Activated naive CD4-positive, alpha-beta T cell treated with anti-CD3 and anti-CD28 coated beads, Interleukin-2, amount 10 ng/mL, durations not matched to agents 7 days and 5 days (primary cell): ENCODE measurements at regions not wholly inside any gene's neighbourhood (a gene's known extent, or its start where the extent isn't known, plus 50 kb on each side); places are given as distances from the start of the nearest gene placed in this dataset.
"Not testable (repeated sequence)": the region's sequence is repeated elsewhere in the genome, so short reads cannot be mapped to it uniquely, and the experiment has no call there.

Experiments
- CTCF ChIA-PET: fragments of 350-600 bp; sonication (Branson Sonifier 250); formaldehyde crosslinking; loops from one replicate; lab custom pipeline; 2021; ENCODE audit warnings: antibody characterized with exemption; lab: Charles Lee
- DNase-seq: peaks from one replicate; pipeline ENCODE4 v3.0.0-alpha.2; 2020
- H3K27ac Mint-ChIP-seq: one replicate; pipeline ENCODE4 v1.8.0; 2021; ENCODE audit warnings: mild to moderate bottlenecking, moderate library complexity, mixed read lengths
- H3K27me3 Mint-ChIP-seq: one replicate; pipeline ENCODE4 v1.8.0; 2021; ENCODE audit warnings: mild to moderate bottlenecking, mixed read lengths
- H3K36me3 Mint-ChIP-seq: one replicate; pipeline ENCODE4 v1.8.0; 2021; ENCODE audit warnings: mixed read lengths
- H3K4me1 Mint-ChIP-seq: one replicate; pipeline ENCODE4 v1.8.0; 2021; ENCODE audit warnings: mixed read lengths
- H3K4me3 Mint-ChIP-seq: one replicate; pipeline ENCODE4 v1.8.0; 2021; ENCODE audit warnings: mild to moderate bottlenecking, moderate library complexity, mixed read lengths
- H3K9me3 Mint-ChIP-seq: one replicate; pipeline ENCODE4 v1.8.0; 2021; ENCODE audit warnings: mixed read lengths

DNA sequence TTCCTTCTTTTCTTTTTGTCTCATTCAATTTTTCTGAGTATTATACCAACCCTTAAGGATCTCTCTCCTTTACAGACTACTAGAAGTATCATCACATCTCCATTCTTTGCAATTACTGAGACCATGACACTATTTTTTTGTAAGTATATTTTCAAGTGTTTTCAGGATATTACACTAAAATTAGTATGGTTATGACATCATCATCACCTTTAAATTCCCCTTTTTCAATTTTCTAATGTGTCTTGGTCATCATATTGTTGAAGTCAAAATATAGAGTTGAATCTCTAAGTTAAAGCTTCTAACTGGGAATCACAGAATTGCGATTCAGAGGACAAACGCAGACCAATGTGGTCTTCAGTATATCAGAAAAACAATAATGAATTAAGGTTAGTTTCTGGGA is 1475.1 kb downstream of the OTOL1 start:
- Mint-ChIP-seq H3K27ac (no peak overlapping the region), H3K4me3 (no peak overlapping the region), H3K4me1 (no peaks in the 10 kb centered on the region), H3K9me3 (peaks cover 16% of the 10 kb centered on the region), H3K36me3 (no peaks in the 10 kb centered on the region), H3K27me3 (no peaks in the 10 kb centered on the region)
- DNase-seq = no peak
- CTCF ChIA-PET = no interaction called here

DNA sequence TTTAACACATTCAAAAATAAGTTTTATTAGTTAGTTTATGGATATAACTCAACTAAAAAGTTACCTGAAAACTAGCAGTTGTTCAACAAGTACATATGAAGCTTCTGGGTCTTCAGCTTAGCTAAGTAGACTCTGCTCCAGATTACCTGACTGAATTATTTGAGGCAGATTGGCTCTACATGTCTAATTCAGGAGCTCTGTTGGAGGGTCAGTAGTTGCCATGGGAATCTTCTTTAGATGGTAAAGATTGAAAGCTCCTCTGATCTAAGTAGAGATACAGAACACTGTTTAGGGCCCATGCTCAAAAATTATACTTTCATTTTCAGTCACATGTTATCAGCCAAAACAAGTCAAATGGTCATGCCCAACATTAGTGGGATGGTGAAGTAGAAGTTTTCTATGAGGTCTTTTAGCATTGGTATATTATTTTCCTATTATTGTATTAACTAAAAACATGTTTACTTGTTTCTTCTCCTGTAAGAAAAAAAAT is 1476.9 kb downstream of the OTOL1 start:
- peaks cover 11% of the 10 kb centered on the region for H3K9me3 Mint-ChIP-seq
- DNase-seq = no peak
- H3K4me3 Mint-ChIP-seq = no peak overlapping the region
- no peak overlapping the region for H3K27ac Mint-ChIP-seq
- H3K27me3 Mint-ChIP-seq = no peaks in the 10 kb centered on the region
- H3K36me3 Mint-ChIP-seq = no peaks in the 10 kb centered on the region
- no peaks in the 10 kb centered on the region for H3K4me1 Mint-ChIP-seq
- CTCF ChIA-PET = no interaction called here

DNA sequence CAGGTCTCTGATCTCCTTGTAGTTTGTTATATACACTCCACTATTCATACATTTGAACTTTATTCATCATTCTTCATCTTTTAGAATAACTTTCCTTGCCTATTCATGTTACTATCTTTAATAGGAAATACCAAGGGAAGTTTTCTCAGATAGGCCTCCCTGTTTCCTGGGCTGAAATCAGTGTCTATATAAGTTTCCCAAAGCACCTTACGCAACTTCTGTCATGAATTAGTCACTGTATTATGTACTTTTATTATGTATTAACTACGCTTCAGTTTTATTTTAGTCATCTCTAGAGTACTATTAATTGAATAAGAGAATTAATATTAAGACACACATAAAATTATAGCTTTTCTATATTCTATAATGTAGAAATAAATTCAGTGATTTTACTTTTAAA is 1481.5 kb downstream of the OTOL1 start:
- Mint-ChIP-seq H3K4me3 (no peak overlapping the region), H3K27ac (no peak overlapping the region), H3K4me1 (no peaks in the 10 kb centered on the region), H3K36me3 (no peaks in the 10 kb centered on the region), H3K9me3 (peaks cover 5% of the 10 kb centered on the region), H3K27me3 (no peaks in the 10 kb centered on the region)
- CTCF ChIA-PET = no interaction called here
- DNase-seq = no peak

DNA sequence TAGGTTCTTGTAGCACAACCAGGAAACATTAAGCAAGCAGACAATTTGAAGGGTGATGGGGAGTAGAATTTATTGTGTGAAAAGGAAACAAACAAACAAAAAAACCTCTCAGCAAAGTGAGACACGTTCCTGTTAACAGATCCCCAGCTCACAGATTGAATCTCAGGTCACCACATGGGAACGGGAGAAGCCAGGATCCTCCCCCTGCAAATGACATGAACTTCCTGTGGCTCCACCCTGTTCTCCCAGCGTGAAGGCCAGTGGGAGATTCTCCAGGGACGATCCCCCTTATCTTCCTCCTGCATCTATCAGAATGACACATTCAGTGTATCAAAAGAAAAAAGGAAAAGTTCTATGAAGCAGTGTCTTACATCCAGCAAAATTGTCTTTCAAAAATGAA is 1488.1 kb downstream of the OTOL1 start:
- CTCF ChIA-PET = no interaction called here
- H3K27ac Mint-ChIP-seq = no peak overlapping the region
- H3K27me3 Mint-ChIP-seq = no peaks in the 10 kb centered on the region
- peaks cover 17% of the 10 kb centered on the region for H3K9me3 Mint-ChIP-seq
- no peak overlapping the region for H3K4me3 Mint-ChIP-seq
- DNase-seq = no peak
- H3K36me3 Mint-ChIP-seq = no peaks in the 10 kb centered on the region
- no peaks in the 10 kb centered on the region for H3K4me1 Mint-ChIP-seq

DNA sequence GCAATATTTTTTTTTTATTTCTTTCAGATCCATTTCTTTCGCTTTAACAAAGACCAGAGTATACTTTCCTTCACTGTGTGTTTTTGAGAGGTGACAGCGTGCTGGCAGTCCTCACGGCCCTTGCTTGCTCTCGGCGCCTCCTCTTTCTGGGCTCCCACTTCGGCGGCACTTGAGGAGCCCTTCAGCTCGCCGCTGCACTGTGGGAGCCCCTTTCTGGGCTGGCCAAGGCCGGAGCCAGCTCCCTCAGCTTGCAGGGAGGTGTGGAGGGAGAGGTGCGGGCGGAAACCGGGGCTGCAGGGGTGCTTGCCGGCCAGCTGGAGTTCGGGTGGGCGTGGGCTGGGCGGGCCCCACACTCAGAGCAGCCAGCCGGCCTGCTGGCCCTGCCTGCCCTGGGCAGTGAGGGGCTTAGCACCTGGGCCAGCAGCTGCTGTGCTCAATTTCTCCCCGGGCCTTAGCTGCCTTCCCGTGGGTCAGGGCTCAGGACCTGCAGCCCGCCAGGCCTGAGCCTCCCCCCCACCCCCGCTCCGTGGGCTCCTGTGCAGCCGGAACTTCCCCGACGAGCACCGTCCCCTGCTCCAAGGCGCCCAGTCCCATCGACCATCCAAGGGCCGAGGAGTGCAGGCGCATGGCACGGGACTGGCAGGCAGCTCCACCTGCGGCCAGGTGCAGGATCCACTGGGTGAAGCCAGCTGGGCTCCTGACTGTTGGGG is 1490.6 kb downstream of the OTOL1 start:
- H3K4me3 Mint-ChIP-seq, H3K27ac Mint-ChIP-seq, CTCF ChIA-PET, H3K27me3 Mint-ChIP-seq, H3K36me3 Mint-ChIP-seq, H3K4me1 Mint-ChIP-seq, DNase-seq: not testable (repeated sequence)
- H3K9me3 Mint-ChIP-seq = peaks cover 12% of the 10 kb centered on the region

DNA sequence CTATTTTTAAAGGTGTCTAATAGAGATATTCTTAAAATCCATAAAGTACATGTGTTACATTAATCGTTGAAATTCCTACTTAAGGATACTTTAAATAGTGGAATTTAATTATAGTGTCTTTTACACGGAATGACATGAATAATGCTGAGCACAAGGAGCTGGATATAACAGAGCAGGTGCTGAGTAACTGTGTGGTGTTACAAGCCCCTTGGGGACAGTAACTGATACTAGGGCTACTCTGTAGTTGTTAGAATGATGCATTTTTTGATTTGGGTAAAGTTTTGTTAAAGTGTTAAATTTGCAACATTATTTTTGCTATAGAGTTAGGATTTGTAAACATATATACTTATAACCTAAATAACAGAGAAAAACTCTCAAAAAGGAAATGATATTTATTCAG is 1496.1 kb downstream of the OTOL1 start:
- no peaks in the 10 kb centered on the region for H3K4me1 Mint-ChIP-seq
- CTCF ChIA-PET = no interaction called here
- H3K27me3 Mint-ChIP-seq = no peaks in the 10 kb centered on the region
- no peaks in the 10 kb centered on the region for H3K36me3 Mint-ChIP-seq
- H3K27ac Mint-ChIP-seq = no peak overlapping the region
- no peak for DNase-seq
- H3K4me3 Mint-ChIP-seq = no peak overlapping the region
- peaks cover 21% of the 10 kb centered on the region for H3K9me3 Mint-ChIP-seq

DNA sequence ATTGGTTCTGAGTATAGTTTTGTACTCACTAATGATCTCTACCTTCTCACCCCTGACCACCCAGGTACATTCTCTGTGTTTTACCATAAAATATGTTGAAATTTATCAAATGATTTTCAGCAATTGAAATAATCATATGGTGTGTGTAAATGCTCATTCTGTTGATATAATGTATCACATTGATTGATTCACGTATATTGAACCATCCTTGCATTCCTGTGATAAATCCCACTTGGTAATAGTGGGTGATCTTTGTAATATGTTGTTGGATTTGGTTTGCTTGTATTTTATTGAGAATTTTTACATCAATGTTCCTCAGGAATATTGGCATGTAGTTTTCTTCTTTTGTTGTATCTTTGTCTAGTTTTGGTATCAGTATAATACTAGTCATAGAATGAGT is 1497.6 kb downstream of the OTOL1 start:
- CTCF ChIA-PET = no interaction called here
- peaks cover 15% of the 10 kb centered on the region for H3K9me3 Mint-ChIP-seq

DNA sequence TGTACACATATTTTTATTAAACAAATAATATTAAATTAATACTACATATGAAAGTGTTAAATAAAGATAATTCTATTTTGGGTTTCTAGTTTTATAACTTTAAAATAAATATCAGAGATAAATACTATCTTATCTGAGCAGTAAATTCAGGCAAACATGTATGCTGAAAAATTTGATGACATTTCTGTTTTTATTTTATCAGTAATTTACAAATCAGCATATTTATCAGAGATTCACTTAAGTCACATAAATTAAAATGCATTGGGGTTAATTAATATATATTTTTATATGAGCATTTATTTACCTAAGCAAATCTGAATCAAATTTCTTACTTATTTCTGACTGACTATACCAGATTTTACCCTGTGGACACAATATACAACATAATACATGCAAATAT is 1499.8 kb downstream of the OTOL1 start:
- Mint-ChIP-seq H3K27me3 (no peaks in the 10 kb centered on the region), H3K27ac (no peak overlapping the region), H3K4me3 (no peak overlapping the region), H3K9me3 (peaks cover 15% of the 10 kb centered on the region), H3K36me3 (no peaks in the 10 kb centered on the region), H3K4me1 (no peaks in the 10 kb centered on the region)
- no peak for DNase-seq
- CTCF ChIA-PET = no interaction called here

More for the DNA sequence above, 1497.6 kb downstream of the OTOL1 start:
- Mint-ChIP-seq H3K4me3 (no peak overlapping the region), H3K27me3 (no peaks in the 10 kb centered on the region), H3K36me3 (no peaks in the 10 kb centered on the region), H3K27ac (no peak overlapping the region), H3K4me1 (no peaks in the 10 kb centered on the region)
- DNase-seq = no peak

DNA sequence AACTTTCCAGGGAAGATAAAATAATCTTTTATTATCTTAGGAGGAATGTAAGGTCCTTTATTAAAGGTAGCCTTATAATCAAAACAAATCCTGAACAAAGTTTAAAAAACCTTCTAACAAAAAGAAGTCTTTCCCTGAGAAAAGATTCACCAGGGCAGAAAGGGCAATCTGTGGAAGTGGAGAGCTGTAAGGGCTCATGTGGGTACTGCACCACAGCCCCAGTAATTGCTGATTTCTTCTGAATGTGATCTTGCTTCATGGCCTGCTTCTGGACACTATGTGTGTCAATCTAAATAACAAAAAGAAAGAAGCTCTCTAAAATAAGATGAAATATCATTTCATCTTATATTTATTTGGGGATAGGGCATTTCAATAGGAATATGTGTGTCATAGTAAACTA is 1501.6 kb downstream of the OTOL1 start:
- Mint-ChIP-seq H3K27me3 (no peaks in the 10 kb centered on the region), H3K27ac (no peak overlapping the region), H3K36me3 (no peaks in the 10 kb centered on the region), H3K9me3 (peaks cover 12% of the 10 kb centered on the region), H3K4me1 (no peaks in the 10 kb centered on the region), H3K4me3 (no peak overlapping the region)
- CTCF ChIA-PET = no interaction called here
- DNase-seq = no peak

DNA sequence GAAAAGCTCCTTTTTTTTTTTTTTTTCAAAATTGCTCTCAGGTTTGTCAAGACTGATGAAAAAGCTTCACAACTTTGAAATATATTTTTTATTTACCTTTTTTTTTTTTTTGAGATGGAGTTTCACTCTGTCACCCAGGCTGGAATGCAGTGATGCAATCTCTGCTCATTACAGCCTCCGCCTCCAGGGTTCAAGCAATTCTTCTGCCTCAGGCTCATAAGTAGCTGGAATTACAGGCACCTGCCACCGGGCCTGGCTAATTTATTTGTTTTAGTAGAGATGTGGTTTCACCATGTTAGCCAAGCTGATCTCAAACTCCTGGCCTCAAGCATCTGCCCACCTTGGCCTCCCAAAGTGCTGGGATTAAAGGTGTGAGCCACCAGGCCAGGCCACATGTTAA is 1515.0 kb downstream of the OTOL1 start:
- Mint-ChIP-seq H3K4me1 (no peaks in the 10 kb centered on the region), H3K4me3 (no peak overlapping the region)

DNA sequence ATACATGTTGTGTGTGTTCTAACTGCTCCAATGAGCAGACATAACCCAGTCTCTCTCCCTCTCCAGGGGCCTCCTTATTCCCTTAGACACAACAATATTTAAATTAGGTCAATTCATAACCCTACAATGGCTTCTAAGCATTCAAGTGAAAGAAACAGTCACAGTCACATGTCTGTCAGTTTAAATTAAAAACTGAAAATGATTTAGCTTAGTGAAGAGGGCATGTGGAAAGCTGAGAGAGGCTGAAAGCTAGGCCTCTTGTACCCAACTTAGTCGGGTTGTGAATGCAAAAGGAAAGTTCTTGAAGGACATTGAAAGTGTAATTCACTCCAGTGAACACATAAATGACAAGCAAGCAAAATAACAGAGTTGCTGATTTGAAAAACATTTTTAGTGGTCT is 1519.6 kb downstream of the OTOL1 start:
- no peaks in the 10 kb centered on the region for H3K4me1 Mint-ChIP-seq
- no peaks in the 10 kb centered on the region for H3K27me3 Mint-ChIP-seq
- no peak overlapping the region for H3K4me3 Mint-ChIP-seq
- no peaks in the 10 kb centered on the region for H3K36me3 Mint-ChIP-seq
- peaks cover 7% of the 10 kb centered on the region for H3K9me3 Mint-ChIP-seq
- H3K27ac Mint-ChIP-seq = no peak overlapping the region
- DNase-seq = no peak
- CTCF ChIA-PET = interaction anchor here (0.8 kb wide), 1 partner anchor 1970 kb away, joined by 3 read pairs; no protein-coding TSS in a partner anchor

More for the DNA sequence above, 1515.0 kb downstream of the OTOL1 start:
- H3K36me3 Mint-ChIP-seq = no peaks in the 10 kb centered on the region
- peaks cover 4% of the 10 kb centered on the region for H3K9me3 Mint-ChIP-seq
- DNase-seq = no peak
- CTCF ChIA-PET = no interaction called here
- H3K27me3 Mint-ChIP-seq = no peaks in the 10 kb centered on the region
- H3K27ac Mint-ChIP-seq = no peak overlapping the region

DNA sequence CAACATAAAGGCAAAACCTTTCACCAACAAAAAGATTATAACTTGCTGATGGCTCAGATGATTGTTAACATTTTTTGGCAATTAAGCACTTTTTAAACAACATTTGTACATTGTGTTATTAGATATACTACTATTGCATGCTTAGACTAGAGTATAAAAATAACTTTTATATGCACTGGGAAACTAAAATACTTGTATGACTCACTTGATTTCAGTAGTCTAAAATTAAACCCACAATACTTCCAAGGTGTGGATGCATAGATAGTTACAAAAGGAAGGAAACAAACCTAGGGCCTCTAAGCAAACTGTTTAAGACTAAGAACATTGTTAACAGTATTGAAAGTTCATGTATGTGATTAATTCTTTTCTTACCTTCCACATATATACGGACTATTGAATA is 1521.5 kb downstream of the OTOL1 start:
- CTCF ChIA-PET = no interaction called here
- no peak overlapping the region for H3K4me3 Mint-ChIP-seq
- H3K36me3 Mint-ChIP-seq = no peaks in the 10 kb centered on the region
- H3K27ac Mint-ChIP-seq = no peak overlapping the region
- H3K27me3 Mint-ChIP-seq = no peaks in the 10 kb centered on the region
- no peaks in the 10 kb centered on the region for H3K4me1 Mint-ChIP-seq
- H3K9me3 Mint-ChIP-seq = peaks cover 7% of the 10 kb centered on the region
- no peak for DNase-seq

DNA sequence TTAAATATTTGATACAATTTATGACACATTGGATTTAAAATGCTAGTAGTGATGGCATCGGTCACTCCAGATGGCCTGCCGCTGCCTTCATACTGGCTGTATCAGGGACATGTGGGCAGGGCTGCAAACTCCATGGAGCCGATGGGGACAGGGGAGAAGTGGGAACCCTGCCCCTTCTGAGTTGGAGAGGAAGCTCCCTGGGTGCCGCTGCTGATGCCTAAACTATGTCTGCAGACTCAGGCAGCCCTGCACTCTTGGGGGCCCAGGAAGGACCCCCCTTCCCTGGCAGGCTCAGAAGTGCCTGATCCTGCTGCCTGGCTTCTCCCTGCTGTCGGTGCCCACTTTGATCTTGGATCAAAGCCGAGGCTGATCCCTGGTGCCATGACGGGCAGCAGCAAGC is 1522.1 kb downstream of the OTOL1 start:
- CTCF ChIA-PET = no interaction called here
- Mint-ChIP-seq H3K4me3 (no peak overlapping the region), H3K4me1 (no peaks in the 10 kb centered on the region), H3K27me3 (no peaks in the 10 kb centered on the region), H3K36me3 (no peaks in the 10 kb centered on the region), H3K27ac (no peak overlapping the region), H3K9me3 (peaks cover 7% of the 10 kb centered on the region)
- no peak for DNase-seq

DNA sequence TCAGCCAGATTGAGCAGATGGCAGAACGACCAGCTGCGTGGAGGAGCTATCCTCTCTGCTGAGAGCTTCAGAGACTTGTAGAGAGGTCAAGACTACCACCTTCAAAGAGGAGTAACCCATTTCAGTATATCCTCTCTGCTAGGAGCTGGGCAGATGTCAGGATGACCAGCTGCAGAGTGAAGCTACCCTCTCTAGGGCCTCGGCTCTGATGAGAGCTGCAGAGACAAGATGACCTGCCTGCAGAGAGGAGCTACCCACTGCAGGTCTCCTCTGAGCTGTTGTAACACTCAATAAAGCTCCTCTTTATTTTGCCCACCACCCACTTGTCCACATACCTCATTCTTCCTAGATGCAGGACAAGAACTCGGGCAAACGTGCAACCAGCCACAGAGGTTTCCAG is 1522.7 kb downstream of the OTOL1 start:
- Mint-ChIP-seq H3K27me3 (no peaks in the 10 kb centered on the region), H3K4me3 (no peak overlapping the region), H3K36me3 (no peaks in the 10 kb centered on the region), H3K4me1 (no peaks in the 10 kb centered on the region), H3K9me3 (peaks cover 7% of the 10 kb centered on the region), H3K27ac (no peak overlapping the region)
- DNase-seq = no peak
- CTCF ChIA-PET = no interaction called here

DNA sequence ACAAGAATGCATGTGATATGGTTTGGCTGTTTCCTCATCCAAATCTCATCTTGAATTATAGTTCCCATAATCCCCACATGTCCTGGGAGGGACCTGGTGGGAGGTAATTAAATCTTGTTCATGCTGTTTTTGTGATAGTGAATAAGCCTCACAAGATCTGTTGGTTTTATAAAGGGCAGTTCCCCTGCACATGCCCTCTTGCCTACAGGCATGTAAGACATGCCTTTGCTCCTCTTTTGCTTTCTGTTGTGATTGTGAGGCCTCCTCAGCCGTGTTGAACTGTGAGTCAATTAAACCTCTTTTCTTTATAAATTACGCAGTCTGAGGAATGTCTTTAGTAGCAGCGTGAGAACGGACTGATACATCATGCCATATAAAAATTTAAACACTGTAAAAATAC is 1537.0 kb downstream of the OTOL1 start:
- Mint-ChIP-seq H3K36me3 (no peaks in the 10 kb centered on the region), H3K4me1 (no peaks in the 10 kb centered on the region), H3K27ac (no peak overlapping the region), H3K9me3 (no peaks in the 10 kb centered on the region), H3K4me3 (no peak overlapping the region), H3K27me3 (no peaks in the 10 kb centered on the region)
- CTCF ChIA-PET = no interaction called here
- no peak for DNase-seq
